Peyer's patch (tissue), 4 donors: ENCODE measurements at regions not wholly inside any gene's neighbourhood (a gene's known extent, or its start where the extent isn't known, plus 50 kb on each side); places are given as distances from the start of the nearest gene placed in this dataset.
"Not testable (repeated sequence)": the region's sequence is repeated elsewhere in the genome, so short reads cannot be mapped to it uniquely, and the experiment has no call there.

Source experiments
- DNase-seq, 3 donors: peaks; one replicate each; pipeline ENCODE4 v3.0.0-alpha.2; 2017 to 2019
- H3K27ac ChIP-seq, 4 donors: fragments of 200-600 bp; sonication (generic); one replicate each; pipeline ENCODE4 v1.5.1; 2016 to 2019
- H3K27me3 ChIP-seq, 2 donors: fragments of 200-600 bp; sonication (generic); one replicate each; pipeline ENCODE4 v1.5.1; 2019
- H3K36me3 ChIP-seq, 3 donors: fragments of 200-600 bp; sonication (generic); one replicate each; pipeline ENCODE4 v1.5.1; 2016 to 2019
- H3K4me1 ChIP-seq, 4 donors: fragments of 200-600 bp; sonication (generic); one replicate each; pipeline ENCODE4 v1.5.1; 2016 to 2019
- H3K4me3 ChIP-seq, 4 donors: fragments of 200-600 bp; sonication (generic); 1 replicate in 3 of 4; 2 replicates in 1 of 4; pipeline ENCODE4 v1.5.1; 2016 to 2019; ENCODE audit warnings: mild to moderate bottlenecking in 1 of 4
- H3K9me3 ChIP-seq, 4 donors: fragments of 200-600 bp; sonication (generic); one replicate each; pipeline ENCODE4 v1.5.1; 2016 to 2019; ENCODE audit warnings: mild to moderate bottlenecking in 1 of 4
- CTCF ChIP-seq, 6 experiments: fragments of 450-650 bp in 4 of 6; fragments of 200-600 bp in 2 of 6; sonication (generic) in 1 of 6; IDR thresholded peaks; one replicate each; pipeline ENCODE4 v1.5.1; 2017 to 2019; ENCODE audit warnings: antibody characterized with exemption in 6 of 6, mild to moderate bottlenecking in 3 of 6, moderate library complexity in 1 of 6
- POLR2A ChIP-seq, 2 donors: fragments of 450-650 bp; IDR thresholded peaks; one replicate each; pipeline ENCODE4 v1.5.1; 2017; ENCODE audit warnings: antibody characterized with exemption in 2 of 2, mild to moderate bottlenecking in 2 of 2, moderate library complexity in 2 of 2

- no peak for DNase-seq
- no peak overlapping the region for H3K4me3 ChIP-seq
- H3K9me3 ChIP-seq, result no peaks in the 10 kb centered on the region
- no peaks in the 10 kb centered on the region for H3K27me3 ChIP-seq
- H3K27ac ChIP-seq, result no peak overlapping the region
- no peaks in the 10 kb centered on the region for H3K4me1 ChIP-seq
- H3K36me3 ChIP-seq, result no peaks in the 10 kb centered on the region
- no peak for TF ChIP-seq CTCF (IDR thresholded peaks at IDR 0.05)
- TF ChIP-seq POLR2A (IDR thresholded peaks at IDR 0.05), result no peak
Measured at GRCh38 chr6:67497749-67498148, 1137.3 kb upstream of the ADGRB3 start.

GRCh38 chr6:67496191-67496590, 1138.9 kb upstream of the ADGRB3 start:
- no peaks in the 10 kb centered on the region for H3K4me1 ChIP-seq
- TF ChIP-seq POLR2A (IDR thresholded peaks at IDR 0.05), result no peak
- TF ChIP-seq CTCF (IDR thresholded peaks at IDR 0.05), result no peak
- no peak for DNase-seq
- H3K36me3 ChIP-seq, result no peaks in the 10 kb centered on the region
- no peaks in the 10 kb centered on the region for H3K9me3 ChIP-seq
- H3K27me3 ChIP-seq, result no peaks in the 10 kb centered on the region
- no peak overlapping the region for H3K4me3 ChIP-seq
- H3K27ac ChIP-seq, result no peak overlapping the region

- TF ChIP-seq POLR2A (IDR thresholded peaks at IDR 0.05) (no peak), CTCF (IDR thresholded peaks at IDR 0.05) (no peak)
- H3K4me3 ChIP-seq, result no peak overlapping the region
- H3K36me3 ChIP-seq, result no peaks in the 10 kb centered on the region
- H3K27ac ChIP-seq, result no peak overlapping the region
- no peaks in the 10 kb centered on the region for H3K9me3 ChIP-seq
- no peaks in the 10 kb centered on the region for H3K4me1 ChIP-seq
- no peaks in the 10 kb centered on the region for H3K27me3 ChIP-seq
- no peak for DNase-seq
Measured at GRCh38 chr6:67493682-67494081, 1141.4 kb upstream of the ADGRB3 start.

- no peak overlapping the region for H3K27ac ChIP-seq
- no peaks in the 10 kb centered on the region for H3K9me3 ChIP-seq
- no peaks in the 10 kb centered on the region for H3K4me1 ChIP-seq
- H3K36me3 ChIP-seq, result no peaks in the 10 kb centered on the region
- TF ChIP-seq POLR2A (IDR thresholded peaks at IDR 0.05) (no peak), CTCF (IDR thresholded peaks at IDR 0.05) (no peak)
- no peak for DNase-seq
- no peaks in the 10 kb centered on the region for H3K27me3 ChIP-seq
- H3K4me3 ChIP-seq, result no peak overlapping the region
Measured at GRCh38 chr6:67475700-67476099, 1159.4 kb upstream of the ADGRB3 start.

- Histone ChIP-seq H3K9me3 (peaks cover 0 to 6% (median 0%) of the 10 kb centered on the region in 4 donors), H3K27me3 (no peaks in the 10 kb centered on the region), H3K36me3 (no peaks in the 10 kb centered on the region), H3K4me1 (no peaks in the 10 kb centered on the region), H3K4me3 (no peak overlapping the region), H3K27ac (no peak overlapping the region)
- no peak for DNase-seq
- TF ChIP-seq CTCF (IDR thresholded peaks at IDR 0.05) (no peak), POLR2A (IDR thresholded peaks at IDR 0.05) (no peak)
Measured at GRCh38 chr6:67467341-67467740, 1167.7 kb upstream of the ADGRB3 start.

GRCh38 chr6:67462725-67463124, 1172.4 kb upstream of the ADGRB3 start:
- H3K9me3 ChIP-seq, result peaks cover 0 to 19% (median 0%) of the 10 kb centered on the region in 4 donors
- H3K27ac ChIP-seq, DNase-seq, H3K4me1 ChIP-seq, H3K27me3 ChIP-seq, H3K36me3 ChIP-seq, H3K4me3 ChIP-seq: not testable (repeated sequence)
